ENCODE measurements at regions not wholly inside any gene's neighbourhood (a gene's known extent, or its start where the extent isn't known, plus 50 kb on each side); places are given as distances from the start of the nearest gene placed in this dataset.

- no peaks in the 10 kb centered on the region for H3K9me2 ChIP-seq (ENCODE audit: insufficient read depth)
- H3K36me3 ChIP-seq (ENCODE audit: control insufficient read depth in 1 of 2, insufficient read depth in 2 of 2, low read length in 2 of 2): no peaks in the 10 kb centered on the region
- no peak for ATAC-seq
- ChIA-PET CTCF (no interaction called here), RAD21 (ENCODE audit: low non-redundant PET in 1 of 2, low total read pairs in 2 of 2, uncharacterized antibody in 2 of 2, unreplicated experiment in 2 of 2) (no interaction called here), POLR2A (no interaction called here)
- H3K9ac ChIP-seq (ENCODE audit: low read length): no peak overlapping the region
- no peak for DNase-seq (ENCODE audit: low read depth, low spot score)
- H3K27ac ChIP-seq (ENCODE audit: low read depth, low read length): no peak overlapping the region
- peaks cover 0 to 12% of the 10 kb centered on the region in 2 experiments; a peak in 1 of 4 replicates for H3K4me1 ChIP-seq (ENCODE audit: control insufficient read depth in 1 of 2, insufficient read depth in 2 of 2, low read length in 2 of 2)
- no TSS peak for BruUV-seq (replicated peaks)
- intact Hi-C loops (cut with micrococcal nuclease): no loop called here
- no peak overlapping the region for H2AFZ ChIP-seq (ENCODE audit: low read depth, low read length, poor library complexity, severe bottlenecking)
- no peaks in the 10 kb centered on the region for H3K27me3 ChIP-seq (ENCODE audit: insufficient read depth, low read length)
- no peak overlapping the region for H3K4me3 ChIP-seq (replicated peaks in 1 of 2; ENCODE audit: low read depth in 1 of 2, low read length in 2 of 2)
- no peak overlapping the region for H3K4me2 ChIP-seq (ENCODE audit: low read length)
- H3K79me2 ChIP-seq (ENCODE audit: insufficient read depth, low read length): no peaks in the 10 kb centered on the region
- no peak for TF ChIP-seq CEBPB (IDR thresholded peaks at IDR 0.05; ENCODE audit: low read depth)
- no peak for TF ChIP-seq CBX3 (IDR thresholded peaks at IDR 0.05; ENCODE audit: low read depth)
- TF ChIP-seq RAD21 (IDR thresholded peaks at IDR 0.05; ENCODE audit: low read depth): no peak
- no peak for TF ChIP-seq POLR2A (IDR thresholded peaks at IDR 0.05; ENCODE audit: borderline replicate concordance, extremely low read depth, insufficient read depth, insufficient read length)
- TF ChIP-seq TCF7L2 (IDR thresholded peaks at IDR 0.05; ENCODE audit: borderline replicate concordance, extremely low read depth, insufficient read depth, insufficient read length): no peak
- no peak for TF ChIP-seq EZH2phosphoT487 (IDR thresholded peaks at IDR 0.05; ENCODE audit: borderline replicate concordance)
- TF ChIP-seq SRF (IDR thresholded peaks at IDR 0.05; ENCODE audit: low read depth): no peak
- no peak for TF ChIP-seq SIN3A (IDR thresholded peaks at IDR 0.05; ENCODE audit: low read depth)
- TF ChIP-seq FOSL1 (IDR thresholded peaks at IDR 0.05; ENCODE audit: low read depth): no peak
- no peak for TF ChIP-seq ZFX (IDR thresholded peaks at IDR 0.05)
- TF ChIP-seq YY1 (IDR thresholded peaks at IDR 0.05; ENCODE audit: extremely low read depth, insufficient replicate concordance, low read depth, low read length): no peak
- no peak for TF ChIP-seq POLR2AphosphoS5 (IDR thresholded peaks at IDR 0.05; ENCODE audit: low read depth, low read length)
- no peak for TF ChIP-seq ZNF274 (IDR thresholded peaks at IDR 0.05; ENCODE audit: low read depth, low read length)
- TF ChIP-seq CTCF (IDR thresholded peaks at IDR 0.05 in 2 of 3, conservative IDR thresholded peaks at IDR 0.05 in 1 of 3; ENCODE audit: borderline replicate concordance in 1 of 3, insufficient read depth in 1 of 3, low read depth in 2 of 3, low read length in 2 of 3): no peak
- TF ChIP-seq SP1 (IDR thresholded peaks at IDR 0.05; ENCODE audit: low read depth): no peak
- no peak for TF ChIP-seq REST (IDR thresholded peaks at IDR 0.05; ENCODE audit: low read depth)
- no peak for TF ChIP-seq JUND (IDR thresholded peaks at IDR 0.05)
- H4K20me1 ChIP-seq (ENCODE audit: insufficient read depth): no peaks in the 10 kb centered on the region
- H3K9me3 ChIP-seq (ENCODE audit: control insufficient read depth in 1 of 2, insufficient read depth in 1 of 2, low read depth in 1 of 2, low read length in 2 of 2): no peaks in the 10 kb centered on the region
Observed at GRCh38 chr1:60130703-60131102, 57.1 kb upstream of the C1orf87 start.

Measured in HCT116 (cell line).